Sigmoid colon (tissue), 6 donors: ENCODE measurements at regions not wholly inside any gene's neighbourhood (a gene's known extent, or its start where the extent isn't known, plus 50 kb on each side); places are given as distances from the start of the nearest gene placed in this dataset.
A peak's percentile ranks its signal among the peaks of the same experiment; 100 is the strongest.
"Not testable (repeated sequence)": the region's sequence is repeated elsewhere in the genome, so short reads cannot be mapped to it uniquely, and the experiment has no call there.

Experiments used
- DNase-seq: peaks from one replicate; pipeline ENCODE4 v3.0.0-alpha.2; 2019
- H3K27ac ChIP-seq, 4 donors: fragments of 200-600 bp; sonication (generic); one replicate each; pipeline ENCODE4 v1.5.1; 2016 to 2019; ENCODE audit warnings: mild to moderate bottlenecking in 1 of 4
- H3K27me3 ChIP-seq, 3 donors: fragments of 200-600 bp; sonication (generic); one replicate each; pipeline ENCODE4 v1.5.1; 2019; ENCODE audit warnings: mild to moderate bottlenecking in 1 of 3
- H3K36me3 ChIP-seq, 4 donors: fragments of 200-600 bp; sonication (generic); one replicate each; pipeline ENCODE4 v1.5.1; 2016 to 2019
- H3K4me1 ChIP-seq, 4 donors: fragments of 200-600 bp; sonication (generic); one replicate each; pipeline ENCODE4 v1.5.1; 2017 to 2019
- H3K4me3 ChIP-seq, 4 donors: fragments of 200-600 bp; sonication (generic); one replicate each; pipeline ENCODE4 v1.5.1; 2017 to 2019; ENCODE audit warnings: mild to moderate bottlenecking in 2 of 4, moderate library complexity in 1 of 4
- H3K9me3 ChIP-seq, 4 donors: fragments of 200-600 bp in 3 of 4; sonication (generic) in 3 of 4; one replicate each; pipeline versions ENCODE4 v1.5.1 to v1.6.1; 2013 to 2019
- CTCF ChIP-seq, 4 experiments: fragments of 450-650 bp in 3 of 4; fragments of 200-600 bp in 1 of 4; IDR thresholded peaks; one replicate each; pipeline ENCODE4 v1.5.1; 2016 to 2019; ENCODE audit warnings: antibody characterized with exemption in 4 of 4, mild to moderate bottlenecking in 3 of 4, moderate library complexity in 2 of 4
- EP300 ChIP-seq, 4 donors: sonication (generic); formaldehyde crosslinking; IDR thresholded peaks; one replicate each; pipeline ENCODE4 v1.6.1; 2017; ENCODE audit warnings: antibody characterized with exemption in 4 of 4
- POLR2A ChIP-seq, 2 donors: fragments of 450-650 bp; IDR thresholded peaks; one replicate each; pipeline ENCODE4 v1.6.1; 2016; ENCODE audit warnings: antibody characterized with exemption in 2 of 2, mild to moderate bottlenecking in 2 of 2, moderate library complexity in 2 of 2
- POLR2AphosphoS5 ChIP-seq, 4 donors: sonication (generic); formaldehyde crosslinking; IDR thresholded peaks; one replicate each; pipeline ENCODE4 v1.6.1; 2017; ENCODE audit warnings: antibody characterized with exemption in 4 of 4
- WGBS, 2 donors: extraction: QIAGEN DNeasy Blood & Tissue Kit; methylation state at CpG; one replicate each; pipeline ENCODE4 v1.1.7; 2013; 5-methylcytosine and 5-hydroxymethylcytosine counted together
- intact Hi-C: fragments of 100-400 bp; cut with DNase I; formaldehyde crosslinking; loops from one replicate; pipeline ENCODE4 v1.15.1; 2023
- donor health status: healthy with polysubstance abuse.
- donor health status: healthy.

DNA sequence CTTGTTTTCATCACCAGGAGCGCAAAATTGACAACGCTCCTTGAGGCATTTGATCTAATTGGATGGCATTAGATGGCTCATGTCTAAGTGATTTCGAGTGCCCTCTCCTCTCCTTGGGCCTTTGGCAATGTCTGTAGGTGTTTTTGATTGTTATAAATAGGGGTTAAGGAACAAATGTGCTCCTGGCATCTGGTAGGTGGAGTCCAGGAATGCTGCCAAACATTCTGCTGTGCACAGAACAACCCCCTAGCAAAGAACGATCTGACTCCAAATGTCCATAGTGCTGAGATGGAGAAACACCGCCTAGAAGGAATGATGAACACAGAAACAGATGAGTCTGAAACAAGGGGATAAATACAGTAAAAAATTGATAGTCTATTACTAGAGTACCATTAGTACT lies 68.0 kb upstream of the C1QTNF9B start:
- TF ChIP-seq CTCF (IDR thresholded peaks at IDR 0.05) (no peak), POLR2AphosphoS5 (IDR thresholded peaks at IDR 0.05) (no peak), EP300 (IDR thresholded peaks at IDR 0.05) (no peak), POLR2A (IDR thresholded peaks at IDR 0.05) (no peak)
- intact Hi-C loops: no loop called here
- no peaks in the 10 kb centered on the region for H3K27me3 ChIP-seq
- H3K9me3 ChIP-seq: no peaks in the 10 kb centered on the region
- no peak overlapping the region for H3K27ac ChIP-seq
- no peak overlapping the region for H3K4me3 ChIP-seq
- DNase-seq: no peak
- peaks cover 0 to 12% (median 11%) of the 10 kb centered on the region in 4 donors for H3K4me1 ChIP-seq
- H3K36me3 ChIP-seq: no peaks in the 10 kb centered on the region
- 73 to 82% methylated on average over 5 of the region's 5 CpGs for WGBS, 2 donors

DNA sequence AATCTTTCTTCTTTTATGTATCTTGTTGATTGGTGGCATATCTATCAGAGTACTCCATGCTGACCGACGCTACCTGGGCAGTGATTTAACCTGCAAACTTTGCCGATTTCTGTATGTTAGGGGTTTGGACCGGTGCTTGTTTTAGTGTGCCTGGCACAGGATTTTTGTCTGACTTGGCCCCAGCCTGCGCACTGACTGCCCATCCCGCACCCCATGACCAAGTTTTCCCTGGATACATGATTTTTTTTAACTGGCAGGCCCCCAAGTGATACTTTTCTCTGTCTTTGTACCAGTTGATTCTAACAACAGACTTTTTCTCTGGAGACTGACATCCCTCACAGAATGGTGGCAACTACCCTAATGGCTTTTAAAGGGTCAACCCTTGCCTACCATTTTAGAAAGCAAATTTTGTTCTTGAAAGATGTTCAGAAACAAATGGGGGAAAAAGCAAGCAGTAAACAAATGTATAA lies 69.0 kb upstream of the C1QTNF9B start:
- TF ChIP-seq CTCF (IDR thresholded peaks at IDR 0.05) (no peak), POLR2A (IDR thresholded peaks at IDR 0.05) (no peak), POLR2AphosphoS5 (IDR thresholded peaks at IDR 0.05) (no peak), EP300 (IDR thresholded peaks at IDR 0.05) (no peak)

GRCh38 chr13:23966691-23967615 lies 69.7 kb upstream of the C1QTNF9B start:
- no peak for DNase-seq
- H3K9me3 ChIP-seq: no peaks in the 10 kb centered on the region
- 22 to 48% methylated on average over 11 of the region's 11 CpGs for WGBS, 2 donors

More for the DNA sequence above, 69.0 kb upstream of the C1QTNF9B start:
- Histone ChIP-seq H3K4me1 (peaks cover 0 to 12% (median 11%) of the 10 kb centered on the region in 4 donors), H3K36me3 (no peaks in the 10 kb centered on the region), H3K9me3 (no peaks in the 10 kb centered on the region), H3K27me3 (no peaks in the 10 kb centered on the region), H3K27ac (no peak overlapping the region), H3K4me3 (peak overlapping the region in 1 of 4 donors; percentile 19)
- DNase-seq: no peak
- WGBS, 2 donors: 59 to 76% methylated on average over 6 of the region's 6 CpGs
- intact Hi-C loops: no loop called here

DNA sequence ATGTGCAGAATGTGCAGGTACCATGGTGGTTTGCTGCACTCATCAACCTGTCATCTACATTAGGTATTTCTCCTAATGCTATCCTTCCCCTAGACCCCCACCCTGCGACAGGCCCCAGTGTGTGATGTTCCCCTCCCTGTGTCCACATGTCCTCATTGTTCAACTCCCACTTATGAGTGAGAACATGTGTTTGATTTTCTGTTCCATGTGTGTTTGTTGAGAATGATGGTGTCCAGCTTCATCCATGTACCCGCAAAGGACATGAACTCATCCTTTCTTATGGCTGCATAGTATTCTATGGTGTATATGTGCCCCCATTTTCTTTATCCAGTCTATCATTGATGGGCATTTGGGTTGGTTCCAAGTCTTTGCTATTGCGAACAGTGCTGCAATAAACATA lies 70.5 kb upstream of the C1QTNF9B start:
- intact Hi-C loops, H3K27ac ChIP-seq, H3K9me3 ChIP-seq, H3K36me3 ChIP-seq, H3K4me3 ChIP-seq, H3K27me3 ChIP-seq, DNase-seq: not testable (repeated sequence)
- H3K4me1 ChIP-seq: peaks cover 0 to 12% (median 11%) of the 10 kb centered on the region in 4 donors
- WGBS, 2 donors: 93 to 98% methylated on average over 3 of the region's 3 CpGs

More at GRCh38 chr13:23966691-23967615, 69.7 kb upstream of the C1QTNF9B start:
- Histone ChIP-seq H3K27me3 (no peaks in the 10 kb centered on the region), H3K36me3 (no peaks in the 10 kb centered on the region), H3K4me3 (peak overlapping the region in 1 of 4 donors; percentile 19), H3K27ac (no peak overlapping the region), H3K4me1 (peaks cover 0 to 12% (median 11%) of the 10 kb centered on the region in 4 donors)
- no peak for TF ChIP-seq POLR2A (IDR thresholded peaks at IDR 0.05)
- TF ChIP-seq CTCF (IDR thresholded peaks at IDR 0.05): no peak
- TF ChIP-seq POLR2AphosphoS5 (IDR thresholded peaks at IDR 0.05): no peak
- TF ChIP-seq EP300 (IDR thresholded peaks at IDR 0.05): no peak
- intact Hi-C loops: no loop called here

- no peak for TF ChIP-seq POLR2A (IDR thresholded peaks at IDR 0.05)
- TF ChIP-seq POLR2AphosphoS5 (IDR thresholded peaks at IDR 0.05): no peak
- TF ChIP-seq EP300 (IDR thresholded peaks at IDR 0.05): no peak
- TF ChIP-seq CTCF (IDR thresholded peaks at IDR 0.05): no peak
- Histone ChIP-seq H3K36me3 (no peaks in the 10 kb centered on the region), H3K27ac (no peak overlapping the region), H3K9me3 (no peaks in the 10 kb centered on the region), H3K27me3 (no peaks in the 10 kb centered on the region), H3K4me3 (no peak overlapping the region), H3K4me1 (peaks cover 0 to 12% (median 11%) of the 10 kb centered on the region in 4 donors)
- 15 to 47% methylated on average over 4 of the region's 4 CpGs for WGBS, 2 donors
- no peak for DNase-seq
- intact Hi-C loops: no loop called here
These were observed 72.3 kb upstream of the C1QTNF9B start for GRCh38 chr13:23969647-23970046.
